Activated CD4-positive, alpha-beta T cell treated with anti-CD3 and anti-CD28 coated beads, Interleukin-2, amount 10 ng/mL, durations not matched to agents 24 days and 14 days (primary cell): ENCODE measurements at regions not wholly inside any gene's neighbourhood (a gene's known extent, or its start where the extent isn't known, plus 50 kb on each side); places are given as distances from the start of the nearest gene placed in this dataset.

ENCODE experiments used
- DNase-seq: peaks from one replicate; pipeline ENCODE4 v3.0.0; 2022
- H3K27ac Mint-ChIP-seq: one replicate; pipeline ENCODE4 v1.8.0; 2022; ENCODE audit warnings: mild to moderate bottlenecking, mixed read lengths
- H3K27me3 Mint-ChIP-seq: one replicate; pipeline ENCODE4 v1.8.0; 2022; ENCODE audit warnings: mixed read lengths
- H3K36me3 Mint-ChIP-seq: one replicate; pipeline ENCODE4 v1.8.0; 2022; ENCODE audit warnings: low read depth, mild to moderate bottlenecking, mixed read lengths
- H3K4me1 Mint-ChIP-seq: one replicate; pipeline ENCODE4 v1.8.0; 2021; ENCODE audit warnings: mixed read lengths
- H3K4me3 Mint-ChIP-seq: one replicate; pipeline ENCODE4 v1.8.0; 2022; ENCODE audit warnings: mild to moderate bottlenecking, moderate library complexity, mixed read lengths
- H3K9me3 Mint-ChIP-seq: one replicate; pipeline ENCODE4 v1.8.0; 2021; ENCODE audit warnings: mixed read lengths
- intact Hi-C: fragments of 100-400 bp; cut with micrococcal nuclease; formaldehyde crosslinking; loops from one replicate; pipeline ENCODE4 v1.15.1; 2023

DNA sequence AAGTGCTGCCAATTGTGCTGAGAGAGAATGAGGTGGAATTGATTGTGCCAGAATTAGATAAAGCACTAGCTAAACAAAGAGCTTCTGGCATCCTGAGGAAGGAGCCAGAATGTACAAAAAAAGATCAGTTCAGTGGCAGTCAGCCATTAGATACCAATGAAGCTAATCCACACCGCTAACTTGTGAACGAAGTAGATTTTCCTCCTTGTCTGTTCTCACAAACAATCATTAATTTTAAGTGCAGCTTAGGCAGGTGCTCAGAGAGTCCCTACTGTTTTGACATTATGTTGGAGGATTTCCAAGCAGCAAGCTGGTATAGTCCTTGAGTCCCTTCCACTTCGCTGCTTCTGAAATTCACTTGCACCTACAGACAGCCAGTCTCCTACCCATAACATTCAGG, 617.4 kb downstream of the CENPC start:
- no peaks in the 10 kb centered on the region for H3K27me3 Mint-ChIP-seq
- no peak for DNase-seq
- intact Hi-C loops = no loop called here
- H3K4me3 Mint-ChIP-seq = no peak overlapping the region
- no peak overlapping the region for H3K27ac Mint-ChIP-seq
- no peaks in the 10 kb centered on the region for H3K36me3 Mint-ChIP-seq
- H3K4me1 Mint-ChIP-seq = no peaks in the 10 kb centered on the region
- H3K9me3 Mint-ChIP-seq = no peaks in the 10 kb centered on the region

DNA sequence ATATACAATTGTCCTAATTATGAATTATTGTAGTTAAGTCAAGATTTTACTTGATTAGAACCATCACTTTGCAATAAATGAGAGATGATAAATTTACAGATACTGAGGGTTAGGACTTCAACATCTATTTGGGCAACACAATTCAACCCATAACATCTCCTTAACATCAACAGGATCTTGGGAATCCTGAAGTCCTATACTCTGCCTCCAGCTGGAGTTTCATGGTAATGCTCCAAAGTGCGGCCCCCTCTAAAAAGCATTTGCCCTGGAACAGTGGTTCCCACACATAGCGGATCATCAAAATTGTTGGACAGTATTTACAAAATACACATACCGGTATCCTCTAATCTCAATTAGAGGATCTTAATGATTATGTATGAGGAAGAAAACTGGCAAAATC, 618.6 kb downstream of the CENPC start:
- no peaks in the 10 kb centered on the region for H3K27me3 Mint-ChIP-seq
- intact Hi-C loops = no loop called here
- no peaks in the 10 kb centered on the region for H3K36me3 Mint-ChIP-seq
- no peak overlapping the region for H3K27ac Mint-ChIP-seq
- no peak overlapping the region for H3K4me3 Mint-ChIP-seq
- no peaks in the 10 kb centered on the region for H3K4me1 Mint-ChIP-seq
- no peaks in the 10 kb centered on the region for H3K9me3 Mint-ChIP-seq
- DNase-seq = no peak

DNA sequence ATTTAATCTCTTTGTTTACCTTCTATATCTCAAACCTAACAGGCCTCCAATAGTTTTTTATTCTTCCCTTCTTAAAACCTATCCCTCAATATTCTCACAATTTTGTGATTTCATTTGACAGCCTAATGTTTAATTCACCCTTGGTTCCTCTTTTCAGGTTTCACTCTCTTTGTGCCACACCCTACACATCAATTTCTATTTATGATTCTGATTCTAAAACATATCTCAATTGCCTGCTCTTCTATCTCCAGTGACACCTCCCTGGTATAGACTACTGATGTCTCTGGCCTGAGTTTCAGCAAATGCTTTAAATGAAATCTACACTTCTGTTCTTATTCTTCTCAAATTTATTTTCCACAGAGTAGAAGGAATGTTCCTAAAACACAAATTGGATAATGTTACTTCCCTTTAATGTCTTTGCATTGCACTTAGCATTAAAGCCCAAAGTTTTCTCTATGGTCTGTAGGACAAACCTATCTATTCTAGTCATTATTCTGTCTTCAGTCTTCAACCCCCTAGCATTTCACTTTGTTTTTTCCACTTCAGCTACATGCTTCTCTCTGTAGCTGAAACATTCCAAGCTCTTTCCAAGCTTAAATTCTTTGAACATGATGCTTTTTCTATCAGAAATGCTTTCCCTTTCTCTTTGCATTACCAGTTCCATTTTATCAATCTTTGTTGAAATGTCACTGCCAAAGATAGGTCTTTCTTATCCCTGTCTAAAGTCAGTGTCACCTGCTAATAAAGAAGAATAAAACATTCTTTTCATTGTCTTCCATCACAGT, 622.0 kb downstream of the CENPC start:
- DNase-seq = no peak
- intact Hi-C loops = no loop called here
- Mint-ChIP-seq H3K27ac (no peak overlapping the region), H3K36me3 (no peaks in the 10 kb centered on the region), H3K27me3 (no peaks in the 10 kb centered on the region), H3K4me1 (no peaks in the 10 kb centered on the region), H3K4me3 (no peak overlapping the region), H3K9me3 (no peaks in the 10 kb centered on the region)

DNA sequence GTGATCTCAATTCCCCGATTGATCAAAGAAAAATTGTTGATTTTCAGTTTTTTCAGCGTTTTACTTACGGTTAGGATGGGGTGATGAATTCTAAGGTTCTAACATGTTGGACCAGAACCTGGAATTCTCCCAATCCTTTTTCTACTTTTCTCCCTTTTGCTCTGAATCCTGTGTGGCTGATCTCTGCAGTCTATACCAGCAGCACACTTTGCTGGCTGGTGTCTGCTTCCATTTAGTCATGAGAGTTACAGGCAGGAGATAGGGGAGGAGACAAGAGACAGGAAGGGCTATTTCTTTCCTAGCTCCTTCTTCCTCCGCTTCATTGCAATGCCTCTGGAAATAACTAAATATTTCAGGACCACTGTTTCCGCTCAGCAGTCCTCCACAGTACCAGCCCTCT, 623.9 kb downstream of the CENPC start:
- intact Hi-C loops = no loop called here
- Mint-ChIP-seq H3K9me3 (no peaks in the 10 kb centered on the region), H3K4me1 (no peaks in the 10 kb centered on the region), H3K4me3 (no peak overlapping the region), H3K27ac (no peak overlapping the region), H3K27me3 (no peaks in the 10 kb centered on the region), H3K36me3 (no peaks in the 10 kb centered on the region)
- DNase-seq = no peak

DNA sequence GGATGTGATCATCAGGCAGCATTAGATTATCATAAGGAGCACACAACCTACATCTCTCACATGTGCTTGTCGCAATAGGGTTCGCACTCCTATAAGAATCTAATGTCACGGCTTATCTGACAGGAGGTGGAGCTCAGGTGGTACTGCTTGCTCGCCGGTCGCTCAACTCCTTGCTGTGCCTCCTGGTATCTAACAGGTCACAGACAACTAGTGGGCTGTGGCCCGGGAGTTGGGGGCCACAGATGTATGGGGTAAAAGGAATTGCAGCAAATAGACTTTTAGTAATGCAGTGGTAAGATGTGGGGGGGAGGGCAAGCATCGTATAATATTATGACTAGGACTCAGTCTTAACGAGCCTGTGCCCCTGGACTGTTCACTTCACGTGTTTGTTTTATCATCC, 624.8 kb downstream of the CENPC start:
- Mint-ChIP-seq H3K4me1 (no peaks in the 10 kb centered on the region), H3K27me3 (no peaks in the 10 kb centered on the region), H3K36me3 (no peaks in the 10 kb centered on the region), H3K27ac (no peak overlapping the region), H3K4me3 (no peak overlapping the region), H3K9me3 (no peaks in the 10 kb centered on the region)
- intact Hi-C loops = no loop called here
- no peak for DNase-seq

DNA sequence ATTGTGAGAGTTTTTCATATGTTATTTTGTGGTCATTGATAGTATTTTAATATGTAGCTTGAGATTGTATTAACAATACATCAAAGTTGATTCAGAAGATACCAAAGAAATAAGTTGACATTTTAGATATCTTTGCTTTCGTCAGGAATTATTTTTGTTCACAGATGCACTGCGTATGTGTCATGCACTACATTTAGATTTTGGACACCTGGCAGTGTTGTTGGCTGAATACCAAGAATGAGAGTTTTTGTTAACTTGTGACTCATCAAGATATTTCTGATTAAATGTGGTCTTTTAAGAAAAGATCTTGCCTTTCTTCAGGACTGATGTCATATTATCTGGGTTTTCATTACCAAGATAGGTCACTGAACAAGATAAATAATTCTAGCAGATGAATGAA, 633.4 kb downstream of the CENPC start:
- no peaks in the 10 kb centered on the region for H3K36me3 Mint-ChIP-seq

DNA sequence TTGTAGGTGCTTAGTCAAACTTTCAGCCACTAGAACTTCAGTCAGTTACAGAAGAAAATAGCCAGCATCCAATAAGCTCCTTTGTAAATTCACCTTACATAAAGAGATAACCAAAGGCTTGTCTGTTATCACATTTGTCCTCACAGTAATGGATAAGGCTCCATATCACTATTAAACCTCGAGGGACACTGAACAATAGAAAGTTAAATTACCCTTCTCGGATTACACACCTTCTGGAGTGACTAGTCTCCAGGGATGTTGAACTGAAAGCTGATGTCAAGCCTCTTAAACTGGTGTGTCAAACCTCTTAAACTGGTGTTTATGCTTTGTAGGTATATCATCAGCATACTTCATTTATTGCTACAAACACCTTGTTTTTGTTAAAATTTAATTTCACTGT, 639.0 kb downstream of the CENPC start:
- no peaks in the 10 kb centered on the region for H3K27me3 Mint-ChIP-seq
- intact Hi-C loops = no loop called here
- no peaks in the 10 kb centered on the region for H3K4me1 Mint-ChIP-seq
- no peak for DNase-seq
- no peaks in the 10 kb centered on the region for H3K36me3 Mint-ChIP-seq
- H3K4me3 Mint-ChIP-seq = no peak overlapping the region
- no peak overlapping the region for H3K27ac Mint-ChIP-seq
- H3K9me3 Mint-ChIP-seq = no peaks in the 10 kb centered on the region

More for the DNA sequence above, 633.4 kb downstream of the CENPC start:
- H3K4me1 Mint-ChIP-seq = no peaks in the 10 kb centered on the region
- no peaks in the 10 kb centered on the region for H3K9me3 Mint-ChIP-seq
- no peaks in the 10 kb centered on the region for H3K27me3 Mint-ChIP-seq
- H3K4me3 Mint-ChIP-seq = no peak overlapping the region
- intact Hi-C loops = no loop called here
- H3K27ac Mint-ChIP-seq = no peak overlapping the region
- no peak for DNase-seq

DNA sequence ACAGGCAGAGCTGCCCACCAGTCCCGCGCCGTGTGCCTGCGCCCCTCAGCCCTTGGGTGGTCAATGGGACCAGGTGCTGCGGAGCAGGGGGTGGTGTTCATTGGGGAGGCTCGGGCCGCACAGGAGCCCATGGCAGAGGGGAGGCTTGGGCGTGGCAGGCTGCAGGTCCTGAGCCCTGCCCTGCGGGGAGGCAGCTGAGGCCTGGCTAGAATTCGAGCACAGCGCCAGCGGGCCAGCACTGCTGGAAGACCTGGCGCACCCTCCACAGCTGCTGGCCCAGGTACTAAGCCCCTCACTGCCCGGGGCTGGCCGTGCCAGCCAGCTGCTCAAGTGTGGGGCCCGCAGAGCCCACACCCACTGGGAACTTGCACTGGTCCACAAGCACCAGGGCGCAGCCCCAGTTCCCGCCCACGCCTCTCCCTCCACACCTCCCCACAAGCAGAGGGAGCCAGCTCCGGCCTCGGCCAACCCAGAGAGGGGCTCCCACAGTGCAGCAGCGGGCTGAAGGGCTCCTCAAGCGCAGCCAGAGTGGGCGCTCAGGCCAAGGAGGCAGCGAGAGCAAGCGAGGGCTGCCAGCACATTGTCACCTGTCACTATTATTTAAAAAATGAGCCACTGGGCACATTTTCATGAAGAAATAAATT, 645.8 kb downstream of the CENPC start:
- Mint-ChIP-seq H3K9me3 (no peaks in the 10 kb centered on the region), H3K4me3 (no peak overlapping the region), H3K36me3 (no peaks in the 10 kb centered on the region), H3K4me1 (no peaks in the 10 kb centered on the region), H3K27ac (no peak overlapping the region), H3K27me3 (no peaks in the 10 kb centered on the region)
- DNase-seq = no peak
- intact Hi-C loops = no loop called here

DNA sequence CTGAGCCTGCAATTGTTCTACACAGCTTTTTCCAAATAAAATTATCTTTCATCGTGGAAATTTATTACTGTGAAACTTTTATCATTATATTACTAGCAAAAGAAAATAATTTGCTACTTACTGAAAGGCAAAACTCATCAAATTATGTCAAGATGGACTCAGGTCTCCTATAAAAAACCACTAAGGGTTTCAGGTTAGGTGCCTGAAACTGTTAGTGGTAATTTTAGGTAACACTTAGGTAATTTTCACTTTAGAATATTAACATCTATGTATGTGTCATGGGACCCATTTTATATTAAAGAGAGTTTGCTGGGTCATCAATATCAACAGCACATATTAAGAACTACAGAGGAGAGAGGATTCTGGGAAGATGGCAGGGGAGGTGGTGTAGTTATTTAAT, 651.5 kb downstream of the CENPC start:
- Mint-ChIP-seq H3K27me3 (no peaks in the 10 kb centered on the region), H3K4me3 (no peak overlapping the region), H3K27ac (no peak overlapping the region), H3K36me3 (no peaks in the 10 kb centered on the region), H3K9me3 (no peaks in the 10 kb centered on the region), H3K4me1 (no peaks in the 10 kb centered on the region)
- intact Hi-C loops = no loop called here
- no peak for DNase-seq

DNA sequence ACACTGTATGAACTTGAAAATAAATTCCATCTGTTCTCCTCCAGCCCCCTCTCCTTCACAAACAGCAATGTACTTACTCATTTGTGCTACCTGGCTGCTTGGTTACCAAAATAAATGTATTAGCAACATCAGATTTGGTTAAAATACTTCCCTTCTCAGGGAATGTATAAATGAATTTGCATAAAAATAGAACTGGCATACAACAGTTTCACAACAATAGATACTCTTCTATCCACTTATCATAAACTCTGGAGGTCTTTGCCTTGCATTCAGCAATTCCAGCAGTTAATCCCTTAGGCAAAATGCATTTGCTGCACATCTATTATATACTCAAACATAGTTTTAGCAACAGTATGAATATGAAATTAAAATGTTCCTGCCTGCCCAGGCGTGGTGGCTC, 658.2 kb downstream of the CENPC start:
- H3K9me3 Mint-ChIP-seq = peaks cover 7% of the 10 kb centered on the region
- H3K36me3 Mint-ChIP-seq = no peaks in the 10 kb centered on the region
- H3K27ac Mint-ChIP-seq = no peak overlapping the region
- no peak overlapping the region for H3K4me3 Mint-ChIP-seq
- H3K4me1 Mint-ChIP-seq = no peaks in the 10 kb centered on the region
- intact Hi-C loops = no loop called here
- no peaks in the 10 kb centered on the region for H3K27me3 Mint-ChIP-seq
- no peak for DNase-seq

DNA sequence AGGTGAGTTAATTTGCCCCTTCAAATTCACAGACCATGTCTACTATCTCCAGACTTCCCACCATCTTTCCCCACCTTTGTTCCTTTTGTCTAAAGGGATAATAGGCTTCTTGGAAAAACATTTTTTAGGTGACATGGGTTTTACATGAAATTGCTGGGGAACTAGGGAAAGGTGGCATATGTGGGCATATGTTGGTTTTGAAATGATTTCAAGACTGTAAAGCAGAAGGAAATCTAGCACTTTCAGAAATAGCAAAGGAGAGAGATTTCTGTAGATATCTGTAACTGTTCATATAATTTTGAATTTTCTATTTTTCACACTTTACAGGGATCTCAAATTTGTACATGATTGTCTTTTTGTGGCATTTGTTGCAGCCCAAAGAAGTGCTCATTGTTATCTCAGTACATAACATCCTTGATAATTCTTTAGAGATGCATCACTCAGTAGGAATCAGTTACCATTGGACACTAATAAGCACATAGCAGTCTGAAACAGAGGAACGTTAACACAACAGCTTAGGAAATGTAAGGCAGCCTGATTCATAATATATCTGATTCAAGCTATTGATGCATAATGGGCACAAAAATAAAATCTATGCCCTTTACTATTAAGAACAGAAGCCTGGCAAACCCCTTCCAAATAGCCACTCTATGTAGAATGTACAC, 659.7 kb downstream of the CENPC start:
- Mint-ChIP-seq H3K36me3 (no peaks in the 10 kb centered on the region), H3K4me3 (no peak overlapping the region), H3K27ac (no peak overlapping the region), H3K4me1 (no peaks in the 10 kb centered on the region), H3K9me3 (peaks cover 7% of the 10 kb centered on the region), H3K27me3 (no peaks in the 10 kb centered on the region)
- no peak for DNase-seq
- intact Hi-C loops = no loop called here

DNA sequence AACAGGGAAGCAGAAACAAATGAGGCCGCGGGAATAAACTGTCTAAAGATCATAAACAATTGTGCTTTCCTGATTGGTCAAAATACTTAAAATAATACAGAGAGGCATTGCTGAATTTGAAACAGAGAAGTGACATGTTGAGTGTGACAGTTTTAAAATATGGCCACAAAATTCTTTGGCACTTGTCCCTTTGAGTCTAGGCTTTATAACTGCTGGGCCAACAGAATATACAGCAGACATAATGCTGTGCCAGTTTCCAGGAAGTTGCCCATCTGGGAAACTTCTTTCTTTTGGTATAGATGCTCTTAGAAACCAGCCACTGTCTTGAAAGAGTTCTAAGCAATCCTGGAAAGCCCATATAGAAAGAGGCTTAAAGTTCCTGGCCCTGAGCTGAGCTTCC, 668.4 kb downstream of the CENPC start:
- H3K4me3 Mint-ChIP-seq = no peak overlapping the region
- intact Hi-C loops = no loop called here
- DNase-seq = no peak
- H3K36me3 Mint-ChIP-seq = no peaks in the 10 kb centered on the region
- no peaks in the 10 kb centered on the region for H3K4me1 Mint-ChIP-seq
- H3K27me3 Mint-ChIP-seq = no peaks in the 10 kb centered on the region
- H3K9me3 Mint-ChIP-seq = no peaks in the 10 kb centered on the region
- H3K27ac Mint-ChIP-seq = no peak overlapping the region

DNA sequence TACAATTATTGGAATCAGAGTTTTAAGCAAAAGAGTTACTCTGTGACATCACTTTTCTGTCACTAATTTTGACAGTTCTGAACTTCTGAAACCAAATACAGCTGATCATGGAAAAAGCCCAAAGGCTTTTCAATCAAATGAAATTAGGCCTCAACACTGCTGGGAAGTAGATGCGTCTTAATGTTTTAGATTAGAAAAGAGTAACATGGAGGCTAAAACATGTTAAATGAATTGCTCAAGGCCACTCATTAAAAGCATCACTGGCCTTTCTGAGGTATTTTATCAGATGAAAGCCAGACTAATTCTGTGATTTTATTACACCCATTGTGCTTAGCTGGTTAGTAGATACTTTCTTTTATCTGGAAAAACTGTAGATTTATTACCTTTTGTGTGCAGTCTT, 672.6 kb downstream of the CENPC start:
- no peak overlapping the region for H3K4me3 Mint-ChIP-seq
- DNase-seq = no peak
- intact Hi-C loops = no loop called here
- no peak overlapping the region for H3K27ac Mint-ChIP-seq
- H3K36me3 Mint-ChIP-seq = no peaks in the 10 kb centered on the region
- H3K9me3 Mint-ChIP-seq = no peaks in the 10 kb centered on the region
- H3K4me1 Mint-ChIP-seq = no peaks in the 10 kb centered on the region
- no peaks in the 10 kb centered on the region for H3K27me3 Mint-ChIP-seq

DNA sequence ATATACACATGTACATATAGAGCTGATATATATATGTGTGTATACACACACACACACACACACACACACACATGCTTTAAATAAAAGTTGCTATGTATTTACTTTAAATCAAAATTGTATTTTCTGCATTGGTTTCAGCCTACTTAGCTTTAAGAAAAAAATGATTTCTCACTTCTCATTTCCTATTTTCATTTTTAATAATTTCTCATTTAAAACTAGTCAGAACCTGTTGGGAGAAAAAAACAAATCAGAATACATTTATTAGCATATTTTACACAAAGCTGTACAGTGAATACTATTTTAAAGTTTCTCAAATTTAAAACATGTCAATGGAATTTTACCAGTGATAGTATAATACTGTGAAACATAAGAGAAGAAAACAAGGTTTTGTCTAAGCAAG, 681.8 kb downstream of the CENPC start:
- H3K36me3 Mint-ChIP-seq = no peaks in the 10 kb centered on the region
- H3K27ac Mint-ChIP-seq = no peak overlapping the region
- H3K27me3 Mint-ChIP-seq = no peaks in the 10 kb centered on the region
- no peak for DNase-seq
- no peaks in the 10 kb centered on the region for H3K9me3 Mint-ChIP-seq
- no peak overlapping the region for H3K4me3 Mint-ChIP-seq
- H3K4me1 Mint-ChIP-seq = no peaks in the 10 kb centered on the region
- intact Hi-C loops = no loop called here
